HG02973 (cell line): ENCODE measurements at regions not wholly inside any gene's neighbourhood (a gene's known extent, or its start where the extent isn't known, plus 50 kb on each side); places are given as distances from the start of the nearest gene placed in this dataset.

Experiments used
- ATAC-seq: cut with Tn5 transposase; IDR thresholded peaks from one replicate; pipeline ENCODE4 v1.9.1; 2021; ENCODE audit warnings: moderate library complexity; ENCODE audit not compliant: unreplicated experiment

- no peak for ATAC-seq
Measured at GRCh38 chr2:65553504-65554074, 121.2 kb upstream of the SPRED2 start.

GRCh38 chr2:65551528-65551927 lies 119.1 kb upstream of the SPRED2 start:
- ATAC-seq, result no peak

- ATAC-seq, result no peak
Measured at GRCh38 chr2:65550246-65550645, 117.8 kb upstream of the SPRED2 start.

GRCh38 chr2:65549631-65550030 lies 117.2 kb upstream of the SPRED2 start:
- ATAC-seq, result no peak

GRCh38 chr2:65549257-65549627 lies 116.8 kb upstream of the SPRED2 start:
- ATAC-seq, result no peak

GRCh38 chr2:65548576-65549256 lies 116.3 kb upstream of the SPRED2 start:
- no peak for ATAC-seq

- ATAC-seq, result no peak
Measured at GRCh38 chr2:65548064-65548463, 115.7 kb upstream of the SPRED2 start.

GRCh38 chr2:65545837-65546805 lies 113.7 kb upstream of the SPRED2 start:
- ATAC-seq, result no peak

GRCh38 chr2:65541773-65542172 lies 109.4 kb upstream of the SPRED2 start:
- ATAC-seq, result no peak

GRCh38 chr2:65539633-65540032 lies 107.2 kb upstream of the SPRED2 start:
- no peak for ATAC-seq

GRCh38 chr2:65537651-65538385 lies 105.4 kb upstream of the SPRED2 start:
- ATAC-seq, result no peak

- peak; percentile 92 for ATAC-seq
Measured at GRCh38 chr2:65536596-65536995, 104.2 kb upstream of the SPRED2 start.

GRCh38 chr2:65532937-65533336 lies 100.5 kb upstream of the SPRED2 start:
- ATAC-seq, result no peak

GRCh38 chr2:65532326-65532725 lies 99.9 kb upstream of the SPRED2 start:
- ATAC-seq, result no peak

- no peak for ATAC-seq
Measured at GRCh38 chr2:65530547-65531320, 98.3 kb upstream of the SPRED2 start.

GRCh38 chr2:65529419-65529818 lies 97.0 kb upstream of the SPRED2 start:
- no peak for ATAC-seq

- no peak for ATAC-seq
Measured at GRCh38 chr2:65528241-65528574, 95.8 kb upstream of the SPRED2 start.

GRCh38 chr2:65527451-65528240 lies 95.2 kb upstream of the SPRED2 start:
- no peak for ATAC-seq

- ATAC-seq, result no peak
Measured at GRCh38 chr2:65525616-65526231, 93.3 kb upstream of the SPRED2 start.
